Erythroblast (primary cell): ENCODE measurements at regions not wholly inside any gene's neighbourhood (a gene's known extent, or its start where the extent isn't known, plus 50 kb on each side); places are given as distances from the start of the nearest gene placed in this dataset.

Source experiments
- GATA1 ChIP-seq: IDR thresholded peaks from 2 replicates; pipeline ENCODE4 v1.6.1; 2011; ENCODE audit warnings: low read depth, mild to moderate bottlenecking, control low read depth, low read length, moderate library complexity
- POLR2A ChIP-seq: IDR thresholded peaks from 2 replicates; pipeline ENCODE4 v1.6.1; 2011; ENCODE audit warnings: mild to moderate bottlenecking, low read length

GRCh38 chr17:45715787-45716186 is 68.3 kb upstream of the CRHR1 start:
- TF ChIP-seq GATA1 (no peak), POLR2A (no peak)
